ENCODE measurements at regions not wholly inside any gene's neighbourhood (a gene's known extent, or its start where the extent isn't known, plus 50 kb on each side); places are given as distances from the start of the nearest gene placed in this dataset.

DNA sequence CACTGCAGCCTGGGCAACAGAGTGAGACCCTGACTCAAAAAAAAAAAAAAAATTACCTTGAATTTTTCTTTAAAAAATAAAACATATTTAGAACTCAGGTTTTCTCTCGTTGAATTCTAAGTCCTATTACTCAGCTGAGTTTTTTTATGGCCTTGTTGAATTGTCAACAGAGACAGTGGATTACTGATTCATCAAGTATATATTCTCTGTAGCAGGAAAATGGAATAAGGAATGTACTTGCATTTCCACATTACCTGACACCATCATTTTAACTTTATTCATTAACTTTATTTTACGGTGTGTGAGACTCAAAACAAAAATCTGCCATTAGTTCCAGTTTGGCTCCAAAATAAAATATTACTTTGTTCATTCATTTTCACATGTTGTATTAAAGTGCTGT lies 53.8 kb upstream of the APP start:
- DNase-seq (ENCODE audit: low spot score), result no peak

Data from umbilical cord (tissue), 1 donor.